Loucy (cell line): ENCODE measurements at regions not wholly inside any gene's neighbourhood (a gene's known extent, or its start where the extent isn't known, plus 50 kb on each side); places are given as distances from the start of the nearest gene placed in this dataset.
"Not testable (repeated sequence)": the region's sequence is repeated elsewhere in the genome, so short reads cannot be mapped to it uniquely, and the experiment has no call there.

Source experiments
- H2AFZ ChIP-seq: fragments of 200-600 bp; sonication (generic); 2 replicates; pipeline ENCODE4 v1.6.0; 2016; ENCODE audit warnings: antibody characterized with exemption, mild to moderate bottlenecking, low read length, moderate library complexity
- H3F3A ChIP-seq: fragments of 200-600 bp; 2 replicates; pipeline ENCODE4 v1.6.0; 2016; ENCODE audit warnings: antibody characterized with exemption, low read depth, mild to moderate bottlenecking
- H3K27me3 ChIP-seq: fragments of 200-600 bp; sonication (generic); 2 replicates; pipeline ENCODE4 v1.6.1; 2014; ENCODE audit warnings: low read length, mild to moderate bottlenecking; ENCODE audit not compliant: insufficient read depth, poor library complexity, severe bottlenecking
- H3K36me3 ChIP-seq: fragments of 200-600 bp; sonication (generic); 2 replicates; pipeline ENCODE4 v1.6.1; 2016; ENCODE audit warnings: low read length; ENCODE audit not compliant: insufficient read depth
- H3K4me1 ChIP-seq: fragments of 200-600 bp; sonication (generic); 2 replicates; pipeline ENCODE4 v1.5.1; 2014; ENCODE audit warnings: low read length, mild to moderate bottlenecking; ENCODE audit not compliant: insufficient read depth, poor library complexity, severe bottlenecking
- H3K4me2 ChIP-seq: fragments of 200-600 bp; sonication (generic); 2 replicates; pipeline ENCODE4 v1.6.0; 2014; ENCODE audit warnings: antibody characterized with exemption, low read length, low read depth, mild to moderate bottlenecking; ENCODE audit not compliant: poor library complexity, severe bottlenecking
- H3K4me3 ChIP-seq: fragments of 200-600 bp; sonication (generic); 2 replicates; pipeline ENCODE4 v1.5.1; 2014; ENCODE audit warnings: low read length, mild to moderate bottlenecking, mixed read lengths; ENCODE audit not compliant: poor library complexity, severe bottlenecking
- H3K79me2 ChIP-seq: fragments of 200-600 bp; sonication (generic); 2 replicates; pipeline ENCODE4 v1.6.1; 2014; ENCODE audit warnings: low read length; ENCODE audit not compliant: insufficient read depth
- H3K9ac ChIP-seq: fragments of 200-600 bp; sonication (generic); 2 replicates; pipeline ENCODE4 v1.6.0; 2014; ENCODE audit warnings: mild to moderate bottlenecking, low read depth, low read length, moderate library complexity; ENCODE audit not compliant: poor library complexity, severe bottlenecking
- H3K9me2 ChIP-seq: fragments of 200-600 bp; sonication (generic); replicated peaks from 2 replicates; pipeline ENCODE4 v1.6.1; 2016; ENCODE audit warnings: low read depth, low read length, mixed read lengths
- H3K9me3 ChIP-seq: fragments of 200-600 bp; sonication (generic); 2 replicates; pipeline ENCODE4 v1.6.1; 2014; ENCODE audit warnings: mild to moderate bottlenecking, antibody characterized with exemption, low read length, low read depth; ENCODE audit not compliant: insufficient read depth
- H4K20me1 ChIP-seq: fragments of 200-600 bp; sonication (generic); 2 replicates; pipeline ENCODE4 v1.6.0; 2014; ENCODE audit warnings: antibody characterized with exemption, low read length, mild to moderate bottlenecking; ENCODE audit not compliant: insufficient read depth, poor library complexity, severe bottlenecking
- EZH2phosphoT487 ChIP-seq: fragments of 200-600 bp; IDR thresholded peaks from 2 replicates; pipeline ENCODE4 v1.6.1; 2018; ENCODE audit warnings: antibody characterized with exemption, mild to moderate bottlenecking, moderate library complexity, borderline replicate concordance
- TF ChIP-seq, protein P1 (sequence below): fragments of 200-600 bp; sonication (generic); conservative IDR thresholded peaks from 2 replicates; pipeline ENCODE4 v1.5.1; 2014; ENCODE audit warnings: mild to moderate bottlenecking, antibody characterized with exemption, low read length

DNA sequence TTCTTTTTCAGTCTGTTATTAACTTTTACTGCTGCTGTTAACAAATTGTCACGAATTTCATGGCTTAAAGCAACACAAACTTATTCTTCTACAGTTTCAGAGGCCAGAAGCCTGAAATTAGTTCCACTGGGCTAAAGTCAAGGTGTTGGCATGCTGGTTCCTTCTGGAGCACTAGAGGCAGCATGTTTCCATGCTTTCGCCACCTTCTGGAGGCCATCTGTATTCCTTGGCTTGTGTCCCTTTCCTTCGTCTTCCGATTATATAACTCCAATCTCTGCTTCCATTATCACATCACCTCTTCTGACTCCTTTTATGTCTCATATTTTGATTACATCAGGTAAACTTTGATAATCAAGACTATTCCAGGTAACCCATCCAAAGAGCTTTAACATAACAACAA lies 1742.1 kb downstream of the BRINP3 start:
- Histone ChIP-seq H3K9ac (no peak overlapping the region), H3K9me3 (no peaks in the 10 kb centered on the region), H3K79me2 (no peaks in the 10 kb centered on the region), H3K36me3 (no peaks in the 10 kb centered on the region), H3K4me1 (no peaks in the 10 kb centered on the region), H3K27me3 (no peaks in the 10 kb centered on the region), H4K20me1 (no peaks in the 10 kb centered on the region), H3F3A (no peaks in the 10 kb centered on the region), H3K4me3 (no peak overlapping the region), H3K4me2 (no peak overlapping the region), H3K9me2 (no peaks in the 10 kb centered on the region), H2AFZ (no peak overlapping the region)
- TF ChIP-seq, protein P1, sequence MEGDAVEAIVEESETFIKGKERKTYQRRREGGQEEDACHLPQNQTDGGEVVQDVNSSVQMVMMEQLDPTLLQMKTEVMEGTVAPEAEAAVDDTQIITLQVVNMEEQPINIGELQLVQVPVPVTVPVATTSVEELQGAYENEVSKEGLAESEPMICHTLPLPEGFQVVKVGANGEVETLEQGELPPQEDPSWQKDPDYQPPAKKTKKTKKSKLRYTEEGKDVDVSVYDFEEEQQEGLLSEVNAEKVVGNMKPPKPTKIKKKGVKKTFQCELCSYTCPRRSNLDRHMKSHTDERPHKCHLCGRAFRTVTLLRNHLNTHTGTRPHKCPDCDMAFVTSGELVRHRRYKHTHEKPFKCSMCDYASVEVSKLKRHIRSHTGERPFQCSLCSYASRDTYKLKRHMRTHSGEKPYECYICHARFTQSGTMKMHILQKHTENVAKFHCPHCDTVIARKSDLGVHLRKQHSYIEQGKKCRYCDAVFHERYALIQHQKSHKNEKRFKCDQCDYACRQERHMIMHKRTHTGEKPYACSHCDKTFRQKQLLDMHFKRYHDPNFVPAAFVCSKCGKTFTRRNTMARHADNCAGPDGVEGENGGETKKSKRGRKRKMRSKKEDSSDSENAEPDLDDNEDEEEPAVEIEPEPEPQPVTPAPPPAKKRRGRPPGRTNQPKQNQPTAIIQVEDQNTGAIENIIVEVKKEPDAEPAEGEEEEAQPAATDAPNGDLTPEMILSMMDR: no peak
- no peak for TF ChIP-seq EZH2phosphoT487

DNA sequence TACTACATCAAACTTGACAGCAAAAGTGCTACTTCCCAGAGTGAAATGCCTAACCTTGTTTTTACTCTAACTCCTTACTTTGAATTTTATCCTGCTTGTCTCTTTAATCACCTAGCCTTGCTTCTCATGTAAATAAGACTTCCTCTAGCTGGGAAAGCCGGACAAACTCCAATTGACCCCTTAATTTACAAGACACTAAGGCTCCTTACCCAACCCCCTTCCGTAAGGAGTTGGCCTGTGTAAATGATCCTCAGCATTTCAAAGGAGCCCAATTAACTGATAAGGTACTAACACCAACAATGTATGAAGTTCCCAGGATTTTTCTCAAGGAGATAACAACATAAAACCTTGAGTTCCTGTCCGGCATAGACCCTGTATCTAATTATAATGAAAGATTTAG lies 1728.4 kb downstream of the BRINP3 start:
- H3F3A ChIP-seq, H4K20me1 ChIP-seq, H3K79me2 ChIP-seq, H3K9me2 ChIP-seq, H2AFZ ChIP-seq, H3K36me3 ChIP-seq, H3K4me2 ChIP-seq, H3K4me3 ChIP-seq, H3K9ac ChIP-seq, H3K27me3 ChIP-seq, H3K9me3 ChIP-seq, H3K4me1 ChIP-seq: not testable (repeated sequence)

DNA sequence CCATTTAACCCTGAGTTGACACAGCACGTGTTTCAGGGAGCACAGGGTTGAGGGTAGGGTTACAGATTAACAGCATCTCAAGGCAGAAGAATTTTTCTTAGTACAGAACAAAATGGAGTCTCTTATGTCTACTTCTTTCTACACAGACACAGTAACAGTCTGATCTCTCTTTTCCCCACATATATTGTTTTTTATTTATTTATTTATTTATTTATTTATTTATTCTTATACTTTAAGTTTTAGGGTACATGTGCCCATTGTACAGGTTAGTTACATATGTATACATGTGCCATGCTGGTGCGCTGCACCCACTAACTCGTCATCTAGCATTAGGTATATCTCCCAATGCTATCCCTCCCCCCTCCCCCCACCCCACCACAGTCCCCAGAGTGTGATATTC lies 1725.6 kb downstream of the BRINP3 start:
- H3F3A ChIP-seq, H3K9me2 ChIP-seq, H4K20me1 ChIP-seq, H3K79me2 ChIP-seq, H3K4me1 ChIP-seq, H3K27me3 ChIP-seq, H2AFZ ChIP-seq, H3K4me2 ChIP-seq, H3K4me3 ChIP-seq, H3K9ac ChIP-seq, H3K9me3 ChIP-seq, H3K36me3 ChIP-seq: not testable (repeated sequence)

DNA sequence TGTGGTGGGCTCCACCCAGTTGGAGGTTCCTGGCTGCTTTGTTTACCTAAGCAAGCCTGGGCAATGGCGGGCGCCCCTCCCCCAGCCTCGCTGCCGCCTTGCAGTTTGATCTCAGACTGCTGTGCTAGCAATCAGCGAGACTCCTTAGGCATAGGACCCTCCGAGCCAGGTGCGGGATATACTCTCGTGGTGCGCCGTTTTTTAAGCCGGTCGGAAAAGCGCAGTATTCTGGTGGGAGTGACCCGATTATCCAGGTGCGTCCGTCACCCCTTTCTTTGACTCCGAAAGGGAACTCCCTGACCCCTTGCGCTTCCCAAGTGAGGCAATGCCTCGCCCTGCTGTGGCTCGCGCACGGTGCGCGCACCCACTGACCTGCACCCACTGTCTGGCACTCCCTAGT lies 1719.9 kb downstream of the BRINP3 start:
- not testable (repeated sequence) for H3K4me2 ChIP-seq, H3K9me2 ChIP-seq, H3K4me1 ChIP-seq, H3K4me3 ChIP-seq, H3K9ac ChIP-seq, H3K9me3 ChIP-seq, H3K79me2 ChIP-seq, H2AFZ ChIP-seq, H3K36me3 ChIP-seq, H3K27me3 ChIP-seq, H4K20me1 ChIP-seq, H3F3A ChIP-seq

DNA sequence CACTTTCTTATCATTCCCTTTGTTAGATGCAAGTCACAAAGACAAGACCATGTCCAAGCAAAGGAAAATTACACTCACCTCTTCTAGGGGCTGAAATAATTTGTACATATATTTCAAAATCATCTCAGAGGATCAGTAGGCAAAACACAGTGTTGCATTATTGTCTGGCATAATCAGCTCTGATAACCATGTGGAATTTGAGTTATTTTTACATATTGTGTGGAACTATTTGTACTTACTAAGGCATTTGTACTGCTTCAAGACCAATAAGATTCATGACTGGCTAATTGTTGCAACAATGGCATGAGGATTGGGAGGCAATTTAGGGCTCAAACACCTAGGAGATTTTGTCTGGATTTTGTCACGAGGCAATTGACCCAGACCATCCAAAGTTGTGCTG lies 1716.4 kb downstream of the BRINP3 start:
- Histone ChIP-seq H3K4me1 (no peaks in the 10 kb centered on the region), H3K27me3 (no peaks in the 10 kb centered on the region), H2AFZ (no peak overlapping the region), H3K9ac (no peak overlapping the region), H3F3A (no peaks in the 10 kb centered on the region), H3K4me2 (no peak overlapping the region), H3K9me2 (no peaks in the 10 kb centered on the region), H3K9me3 (no peaks in the 10 kb centered on the region), H4K20me1 (no peaks in the 10 kb centered on the region), H3K79me2 (no peaks in the 10 kb centered on the region), H3K36me3 (no peaks in the 10 kb centered on the region), H3K4me3 (no peak overlapping the region)
- no peak for TF ChIP-seq EZH2phosphoT487
- TF ChIP-seq, protein P1: no peak
